WTC11 (cell line): ENCODE measurements at regions not wholly inside any gene's neighbourhood (a gene's known extent, or its start where the extent isn't known, plus 50 kb on each side); places are given as distances from the start of the nearest gene placed in this dataset.
A peak's percentile ranks its signal among the peaks of the same experiment; 100 is the strongest.

Experiments used
- ATAC-seq: fragments of 200-7000 bp; cut with Tn5 transposase; 2 replicates; pipeline ENCODE4 v1.10.0; 2021; ENCODE audit warnings: mild to moderate bottlenecking, moderate library complexity
- CTCF ChIA-PET: fragments of 300-600 bp; sonication (Branson Sonifier 250); formaldehyde crosslinking; loops from one replicate; lab custom pipeline; 2021; ENCODE audit warnings: antibody characterized with exemption; lab: Charles Lee
- POLR2A ChIA-PET: fragments of 350-600 bp; sonication (Branson Sonifier 250); formaldehyde crosslinking; loops from one replicate; lab custom pipeline; 2021; ENCODE audit warnings: antibody characterized with exemption; lab: Charles Lee
- DNase-seq: peaks from one replicate; pipeline ENCODE4 v3.0.0; 2021; ENCODE audit warnings: low spot score
- H3K27ac Mint-ChIP-seq: 2 replicates; pipeline ENCODE4 v1.8.0; 2021; ENCODE audit warnings: mixed read lengths
- H3K27me3 Mint-ChIP-seq: 2 replicates; pipeline ENCODE4 v1.8.0; 2021; ENCODE audit warnings: low read depth, mild to moderate bottlenecking, moderate library complexity, mixed read lengths
- H3K36me3 Mint-ChIP-seq: 2 replicates; pipeline ENCODE4 v1.8.0; 2021; ENCODE audit warnings: mixed read lengths
- H3K4me1 Mint-ChIP-seq: 2 replicates; pipeline ENCODE4 v1.8.0; 2022; ENCODE audit warnings: mixed read lengths
- H3K4me3 Mint-ChIP-seq: 2 replicates; pipeline ENCODE4 v1.8.0; 2021; ENCODE audit warnings: mild to moderate bottlenecking, moderate library complexity, mixed read lengths
- H3K9me3 Mint-ChIP-seq: 2 replicates; pipeline ENCODE4 v1.8.0; 2021; ENCODE audit warnings: mixed read lengths
- ESRRA ChIP-seq: sonication (generic); formaldehyde crosslinking; IDR thresholded peaks from 2 replicates; pipeline ENCODE4 v1.8.1; 2022; ENCODE audit warnings: mild to moderate bottlenecking, missing genetic modification reagents, borderline replicate concordance
- FOXP1 ChIP-seq: sonication (generic); formaldehyde crosslinking; IDR thresholded peaks from 2 replicates; pipeline ENCODE4 v1.8.0; 2022; ENCODE audit warnings: missing genetic modification reagents, mild to moderate bottlenecking, moderate library complexity, borderline replicate concordance
- ZNF232 ChIP-seq: sonication (generic); formaldehyde crosslinking; IDR thresholded peaks from 2 replicates; pipeline ENCODE4 v1.8.0; 2022; ENCODE audit warnings: mild to moderate bottlenecking, missing genetic modification reagents
- ZNF263 ChIP-seq: sonication (generic); formaldehyde crosslinking; IDR thresholded peaks from 2 replicates; pipeline ENCODE4 v1.8.1; 2022; ENCODE audit warnings: low read depth, mild to moderate bottlenecking, moderate library complexity, missing genetic modification reagents
- ZNF423 ChIP-seq: fragments of 250-450 bp; sonication (Bioruptor Pico); IDR thresholded peaks from 2 replicates; pipeline ENCODE4 v2.1.2; 2022; ENCODE audit warnings: mild to moderate bottlenecking, moderate library complexity
- TF ChIP-seq, protein P1 (sequence below): sonication (generic); formaldehyde crosslinking; IDR thresholded peaks from 2 replicates; pipeline ENCODE4 v1.8.1; 2022; ENCODE audit warnings: low read depth, missing genetic modification reagents, borderline replicate concordance
- TF ChIP-seq, protein P2 (sequence below): fragments of 250-450 bp; sonication (Bioruptor Pico); IDR thresholded peaks from 2 replicates; pipeline ENCODE4 v1.8.0; 2021; ENCODE audit warnings: mild to moderate bottlenecking
- TF ChIP-seq, protein P3 (sequence below): sonication (generic); formaldehyde crosslinking; IDR thresholded peaks from 2 replicates; pipeline ENCODE4 v1.8.0; 2022; ENCODE audit warnings: mild to moderate bottlenecking, missing genetic modification reagents
- TF ChIP-seq, protein P4 (sequence below): fragments of 200-600 bp; IDR thresholded peaks from 2 replicates; pipeline ENCODE4 v1.8.0; 2022; ENCODE audit warnings: antibody characterized with exemption
- TF ChIP-seq, protein P5 (sequence below): fragments of 250-450 bp; sonication (Bioruptor Pico); IDR thresholded peaks from 2 replicates; pipeline ENCODE4 v1.9.0; 2021; ENCODE audit warnings: mild to moderate bottlenecking
- TF ChIP-seq, protein P6 (sequence below): sonication (generic); formaldehyde crosslinking; IDR thresholded peaks from 2 replicates; pipeline ENCODE4 v1.8.0; 2022; ENCODE audit warnings: mild to moderate bottlenecking, missing genetic modification reagents
- TF ChIP-seq, protein P7 (sequence below): sonication (generic); formaldehyde crosslinking; IDR thresholded peaks from 2 replicates; pipeline ENCODE4 v1.8.1; 2023; ENCODE audit warnings: mild to moderate bottlenecking, moderate library complexity, missing genetic modification reagents
- TF ChIP-seq, protein P8 (sequence below): sonication (generic); formaldehyde crosslinking; IDR thresholded peaks from 2 replicates; pipeline ENCODE4 v1.8.0; 2022; ENCODE audit warnings: mild to moderate bottlenecking, missing genetic modification reagents

DNA sequence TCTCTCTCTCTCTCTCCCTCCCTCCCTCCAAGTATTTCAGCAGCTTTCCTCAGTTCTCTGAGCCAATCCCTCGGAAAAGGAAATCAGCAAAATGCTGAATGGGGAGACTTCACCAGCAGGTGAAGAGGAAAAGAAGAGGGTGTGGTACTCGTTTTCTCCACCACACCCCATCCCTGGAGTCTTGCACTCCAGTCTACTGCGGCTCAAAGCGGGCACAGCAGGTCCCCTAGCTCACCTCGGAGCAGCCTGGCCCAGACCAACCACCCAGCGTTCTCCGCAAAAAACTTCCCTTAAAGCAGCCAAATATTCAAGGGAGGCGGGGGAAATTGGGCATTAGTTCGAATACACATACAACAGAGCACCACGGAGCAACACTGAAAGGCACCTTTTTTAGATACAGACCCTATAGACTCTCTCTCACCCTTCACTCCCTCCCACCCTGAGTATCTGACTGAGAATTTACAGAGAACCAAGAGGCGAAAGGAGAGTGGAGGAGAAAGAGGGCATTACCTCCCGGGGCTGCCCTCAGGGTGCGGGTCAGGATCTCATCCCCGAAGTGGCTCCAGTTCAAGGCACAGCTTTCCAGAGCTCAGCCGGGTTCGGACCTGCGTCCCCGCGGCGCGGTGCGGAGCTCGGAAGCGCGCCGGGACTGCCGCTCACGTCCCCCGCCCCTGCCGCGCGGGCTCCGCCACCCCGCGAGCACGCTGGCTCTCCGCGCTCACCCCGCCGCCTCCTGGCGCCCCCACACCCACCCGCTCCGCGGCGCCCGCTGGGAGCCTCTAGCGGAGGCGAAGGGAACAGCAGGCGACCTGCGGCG is 1638.5 kb upstream of the C9orf72 start (continued):
- TF ChIP-seq, protein P1, sequence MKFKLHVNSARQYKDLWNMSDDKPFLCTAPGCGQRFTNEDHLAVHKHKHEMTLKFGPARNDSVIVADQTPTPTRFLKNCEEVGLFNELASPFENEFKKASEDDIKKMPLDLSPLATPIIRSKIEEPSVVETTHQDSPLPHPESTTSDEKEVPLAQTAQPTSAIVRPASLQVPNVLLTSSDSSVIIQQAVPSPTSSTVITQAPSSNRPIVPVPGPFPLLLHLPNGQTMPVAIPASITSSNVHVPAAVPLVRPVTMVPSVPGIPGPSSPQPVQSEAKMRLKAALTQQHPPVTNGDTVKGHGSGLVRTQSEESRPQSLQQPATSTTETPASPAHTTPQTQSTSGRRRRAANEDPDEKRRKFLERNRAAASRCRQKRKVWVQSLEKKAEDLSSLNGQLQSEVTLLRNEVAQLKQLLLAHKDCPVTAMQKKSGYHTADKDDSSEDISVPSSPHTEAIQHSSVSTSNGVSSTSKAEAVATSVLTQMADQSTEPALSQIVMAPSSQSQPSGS: no peak
- TF ChIP-seq, protein P2, sequence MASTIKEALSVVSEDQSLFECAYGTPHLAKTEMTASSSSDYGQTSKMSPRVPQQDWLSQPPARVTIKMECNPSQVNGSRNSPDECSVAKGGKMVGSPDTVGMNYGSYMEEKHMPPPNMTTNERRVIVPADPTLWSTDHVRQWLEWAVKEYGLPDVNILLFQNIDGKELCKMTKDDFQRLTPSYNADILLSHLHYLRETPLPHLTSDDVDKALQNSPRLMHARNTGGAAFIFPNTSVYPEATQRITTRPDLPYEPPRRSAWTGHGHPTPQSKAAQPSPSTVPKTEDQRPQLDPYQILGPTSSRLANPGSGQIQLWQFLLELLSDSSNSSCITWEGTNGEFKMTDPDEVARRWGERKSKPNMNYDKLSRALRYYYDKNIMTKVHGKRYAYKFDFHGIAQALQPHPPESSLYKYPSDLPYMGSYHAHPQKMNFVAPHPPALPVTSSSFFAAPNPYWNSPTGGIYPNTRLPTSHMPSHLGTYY (CRISPR knock-in tag): no peak
- TF ChIP-seq, protein P3, sequence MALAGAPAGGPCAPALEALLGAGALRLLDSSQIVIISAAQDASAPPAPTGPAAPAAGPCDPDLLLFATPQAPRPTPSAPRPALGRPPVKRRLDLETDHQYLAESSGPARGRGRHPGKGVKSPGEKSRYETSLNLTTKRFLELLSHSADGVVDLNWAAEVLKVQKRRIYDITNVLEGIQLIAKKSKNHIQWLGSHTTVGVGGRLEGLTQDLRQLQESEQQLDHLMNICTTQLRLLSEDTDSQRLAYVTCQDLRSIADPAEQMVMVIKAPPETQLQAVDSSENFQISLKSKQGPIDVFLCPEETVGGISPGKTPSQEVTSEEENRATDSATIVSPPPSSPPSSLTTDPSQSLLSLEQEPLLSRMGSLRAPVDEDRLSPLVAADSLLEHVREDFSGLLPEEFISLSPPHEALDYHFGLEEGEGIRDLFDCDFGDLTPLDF (CRISPR knock-in tag): 0 out of 2 replicates have a peak, but pooled peaks have one; percentile 35
- TF ChIP-seq, protein P4, sequence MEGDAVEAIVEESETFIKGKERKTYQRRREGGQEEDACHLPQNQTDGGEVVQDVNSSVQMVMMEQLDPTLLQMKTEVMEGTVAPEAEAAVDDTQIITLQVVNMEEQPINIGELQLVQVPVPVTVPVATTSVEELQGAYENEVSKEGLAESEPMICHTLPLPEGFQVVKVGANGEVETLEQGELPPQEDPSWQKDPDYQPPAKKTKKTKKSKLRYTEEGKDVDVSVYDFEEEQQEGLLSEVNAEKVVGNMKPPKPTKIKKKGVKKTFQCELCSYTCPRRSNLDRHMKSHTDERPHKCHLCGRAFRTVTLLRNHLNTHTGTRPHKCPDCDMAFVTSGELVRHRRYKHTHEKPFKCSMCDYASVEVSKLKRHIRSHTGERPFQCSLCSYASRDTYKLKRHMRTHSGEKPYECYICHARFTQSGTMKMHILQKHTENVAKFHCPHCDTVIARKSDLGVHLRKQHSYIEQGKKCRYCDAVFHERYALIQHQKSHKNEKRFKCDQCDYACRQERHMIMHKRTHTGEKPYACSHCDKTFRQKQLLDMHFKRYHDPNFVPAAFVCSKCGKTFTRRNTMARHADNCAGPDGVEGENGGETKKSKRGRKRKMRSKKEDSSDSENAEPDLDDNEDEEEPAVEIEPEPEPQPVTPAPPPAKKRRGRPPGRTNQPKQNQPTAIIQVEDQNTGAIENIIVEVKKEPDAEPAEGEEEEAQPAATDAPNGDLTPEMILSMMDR: peak; percentile 91
- TF ChIP-seq ZNF263 (CRISPR knock-in tag): no peak

DNA sequence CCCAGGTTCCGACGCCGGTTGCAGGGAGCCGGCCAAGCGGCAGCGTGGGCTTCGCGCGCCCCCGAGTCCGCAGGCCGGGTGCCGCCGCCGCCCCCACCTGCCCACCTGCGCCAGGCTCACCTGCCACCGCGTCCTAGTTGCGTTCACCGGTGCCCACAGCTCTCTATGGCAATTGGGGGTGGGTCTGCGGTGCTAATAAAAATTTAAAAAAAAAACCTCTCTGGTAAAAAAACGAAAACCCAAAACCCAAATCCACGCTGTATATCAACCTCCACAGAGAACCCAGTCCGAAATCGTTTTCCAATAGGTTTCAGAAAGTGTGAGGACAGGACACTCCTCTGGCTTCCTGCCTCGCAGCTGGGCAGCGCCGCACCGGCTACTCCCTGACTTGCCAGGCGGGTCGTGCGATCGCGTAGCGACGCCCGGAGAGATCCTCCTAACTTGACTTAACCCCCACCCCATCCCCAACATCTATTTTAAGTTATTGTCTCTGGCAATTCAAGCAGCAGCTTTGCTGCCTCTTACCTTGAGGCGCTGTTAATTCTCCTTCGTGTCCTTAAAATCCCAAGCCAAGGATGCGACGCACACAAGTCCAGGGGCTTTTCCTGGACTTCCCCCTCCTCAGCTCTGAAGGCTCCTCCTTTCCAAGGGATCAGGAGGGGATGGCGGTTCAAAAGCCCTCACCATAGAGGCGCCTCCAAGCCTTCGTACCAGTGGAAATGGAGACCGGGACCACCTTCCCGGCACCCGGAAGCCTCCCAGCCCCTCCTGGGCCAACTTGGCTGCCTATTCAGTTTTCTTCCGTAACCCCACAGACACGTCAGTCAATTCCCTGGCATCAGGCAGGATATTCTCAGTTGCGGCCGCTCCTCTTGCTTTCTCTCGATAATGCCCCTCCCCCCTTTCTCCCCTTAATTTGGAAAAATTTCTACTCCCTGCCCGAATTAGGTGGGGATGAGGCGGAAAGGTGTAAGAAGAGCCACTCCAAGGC is 1639.4 kb upstream of the C9orf72 start:
- TF ChIP-seq ZNF423 (CRISPR knock-in tag): no peak
- TF ChIP-seq, protein P5, sequence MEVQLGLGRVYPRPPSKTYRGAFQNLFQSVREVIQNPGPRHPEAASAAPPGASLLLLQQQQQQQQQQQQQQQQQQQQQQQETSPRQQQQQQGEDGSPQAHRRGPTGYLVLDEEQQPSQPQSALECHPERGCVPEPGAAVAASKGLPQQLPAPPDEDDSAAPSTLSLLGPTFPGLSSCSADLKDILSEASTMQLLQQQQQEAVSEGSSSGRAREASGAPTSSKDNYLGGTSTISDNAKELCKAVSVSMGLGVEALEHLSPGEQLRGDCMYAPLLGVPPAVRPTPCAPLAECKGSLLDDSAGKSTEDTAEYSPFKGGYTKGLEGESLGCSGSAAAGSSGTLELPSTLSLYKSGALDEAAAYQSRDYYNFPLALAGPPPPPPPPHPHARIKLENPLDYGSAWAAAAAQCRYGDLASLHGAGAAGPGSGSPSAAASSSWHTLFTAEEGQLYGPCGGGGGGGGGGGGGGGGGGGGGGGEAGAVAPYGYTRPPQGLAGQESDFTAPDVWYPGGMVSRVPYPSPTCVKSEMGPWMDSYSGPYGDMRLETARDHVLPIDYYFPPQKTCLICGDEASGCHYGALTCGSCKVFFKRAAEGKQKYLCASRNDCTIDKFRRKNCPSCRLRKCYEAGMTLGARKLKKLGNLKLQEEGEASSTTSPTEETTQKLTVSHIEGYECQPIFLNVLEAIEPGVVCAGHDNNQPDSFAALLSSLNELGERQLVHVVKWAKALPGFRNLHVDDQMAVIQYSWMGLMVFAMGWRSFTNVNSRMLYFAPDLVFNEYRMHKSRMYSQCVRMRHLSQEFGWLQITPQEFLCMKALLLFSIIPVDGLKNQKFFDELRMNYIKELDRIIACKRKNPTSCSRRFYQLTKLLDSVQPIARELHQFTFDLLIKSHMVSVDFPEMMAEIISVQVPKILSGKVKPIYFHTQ: no peak
- no peak for TF ChIP-seq ZNF232 (CRISPR knock-in tag)
- TF ChIP-seq, protein P6, sequence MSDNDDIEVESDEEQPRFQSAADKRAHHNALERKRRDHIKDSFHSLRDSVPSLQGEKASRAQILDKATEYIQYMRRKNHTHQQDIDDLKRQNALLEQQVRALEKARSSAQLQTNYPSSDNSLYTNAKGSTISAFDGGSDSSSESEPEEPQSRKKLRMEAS (CRISPR knock-in tag): peak; percentile 47; the same call in 1 of the 2 replicates
- TF ChIP-seq, protein P7, sequence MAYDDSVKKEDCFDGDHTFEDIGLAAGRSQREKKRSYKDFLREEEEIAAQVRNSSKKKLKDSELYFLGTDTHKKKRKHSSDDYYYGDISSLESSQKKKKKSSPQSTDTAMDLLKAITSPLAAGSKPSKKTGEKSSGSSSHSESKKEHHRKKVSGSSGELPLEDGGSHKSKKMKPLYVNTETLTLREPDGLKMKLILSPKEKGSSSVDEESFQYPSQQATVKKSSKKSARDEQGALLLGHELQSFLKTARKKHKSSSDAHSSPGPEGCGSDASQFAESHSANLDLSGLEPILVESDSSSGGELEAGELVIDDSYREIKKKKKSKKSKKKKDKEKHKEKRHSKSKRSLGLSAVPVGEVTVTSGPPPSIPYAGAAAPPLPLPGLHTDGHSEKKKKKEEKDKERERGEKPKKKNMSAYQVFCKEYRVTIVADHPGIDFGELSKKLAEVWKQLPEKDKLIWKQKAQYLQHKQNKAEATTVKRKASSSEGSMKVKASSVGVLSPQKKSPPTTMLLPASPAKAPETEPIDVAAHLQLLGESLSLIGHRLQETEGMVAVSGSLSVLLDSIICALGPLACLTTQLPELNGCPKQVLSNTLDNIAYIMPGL (CRISPR knock-in tag): 0 out of 2 replicates have a peak, but pooled peaks have one; percentile 17
- 0 out of 2 replicates have a peak, but pooled peaks have one; percentile 6 for TF ChIP-seq ESRRA (CRISPR knock-in tag)
- no peak for TF ChIP-seq FOXP1 (CRISPR knock-in tag)
- TF ChIP-seq, protein P8, sequence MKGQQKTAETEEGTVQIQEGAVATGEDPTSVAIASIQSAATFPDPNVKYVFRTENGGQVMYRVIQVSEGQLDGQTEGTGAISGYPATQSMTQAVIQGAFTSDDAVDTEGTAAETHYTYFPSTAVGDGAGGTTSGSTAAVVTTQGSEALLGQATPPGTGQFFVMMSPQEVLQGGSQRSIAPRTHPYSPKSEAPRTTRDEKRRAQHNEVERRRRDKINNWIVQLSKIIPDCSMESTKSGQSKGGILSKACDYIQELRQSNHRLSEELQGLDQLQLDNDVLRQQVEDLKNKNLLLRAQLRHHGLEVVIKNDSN (CRISPR knock-in tag): 0 out of 2 replicates have a peak, but pooled peaks have one; percentile 7
- peak; percentile 50 for DNase-seq
- ChIA-PET POLR2A (interaction anchor here (0.9 kb wide), 1 partner anchor 438 kb away, joined by 3 read pairs; no protein-coding TSS in a partner anchor), CTCF (interaction anchor here (0.7 to 4.1 kb wide), 5 partner anchors 36 to 438 kb away, joined by 3 to 29 read pairs (median 6); no protein-coding TSS in a partner anchor)
- peak; percentile 7 for ATAC-seq
- Mint-ChIP-seq H3K9me3 (no peaks in the 10 kb centered on the region), H3K4me1 (peaks cover 42% of the 10 kb centered on the region), H3K4me3 (peak overlapping the region; percentile 93), H3K27me3 (peaks cover 39% of the 10 kb centered on the region), H3K36me3 (no peaks in the 10 kb centered on the region), H3K27ac (peak overlapping the region; percentile 76; the same call in 1 of the 2 replicates)
